ENCODE measurements at regions not wholly inside any gene's neighbourhood (a gene's known extent, or its start where the extent isn't known, plus 50 kb on each side); places are given as distances from the start of the nearest gene placed in this dataset.
"Not testable (repeated sequence)": the region's sequence is repeated elsewhere in the genome, so short reads cannot be mapped to it uniquely, and the experiment has no call there.

GRCh38 chr9:26262421-26263107 is 584.3 kb upstream of the TUSC1 start:
- DNase-seq (ENCODE audit: low read depth in 4 of 4, low spot score in 2 of 4) = no peak

GRCh38 chr9:26261503-26262330 is 583.5 kb upstream of the TUSC1 start:
- DNase-seq (ENCODE audit: low read depth in 4 of 4, low spot score in 2 of 4) = no peak

GRCh38 chr9:26260238-26260637 is 582.0 kb upstream of the TUSC1 start:
- DNase-seq (ENCODE audit: low read depth in 4 of 4, low spot score in 2 of 4) = no peak

DNA sequence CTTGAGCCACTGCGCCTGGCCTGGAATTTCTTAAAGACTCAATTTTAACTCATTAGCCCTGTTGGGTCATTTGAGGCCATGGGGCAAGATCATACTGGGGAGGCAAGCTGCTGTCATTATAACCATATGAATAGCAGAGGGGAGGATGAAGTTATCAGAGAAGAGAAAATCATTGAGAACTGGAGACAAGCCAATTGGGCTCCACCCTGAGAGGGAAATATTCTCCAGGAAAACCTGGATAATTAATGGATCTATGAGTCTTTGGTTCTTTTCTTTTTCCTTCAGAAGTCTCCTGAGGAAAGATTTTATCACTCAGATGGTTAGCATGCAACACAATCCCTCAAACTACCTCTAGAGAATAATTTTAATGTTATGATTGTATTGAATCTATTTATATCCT is 569.6 kb upstream of the TUSC1 start:
- DNase-seq (ENCODE audit: low read depth in 4 of 4, low spot score in 2 of 4) = no peak

- no peak for DNase-seq (ENCODE audit: low read depth in 4 of 4, low spot score in 2 of 4)
These were observed 566.6 kb upstream of the TUSC1 start for GRCh38 chr9:26244661-26245451.

- DNase-seq (ENCODE audit: low read depth in 4 of 4, low spot score in 2 of 4) = no peak
These were observed 565.5 kb upstream of the TUSC1 start for GRCh38 chr9:26243726-26244125.

- DNase-seq (ENCODE audit: low read depth in 4 of 4, low spot score in 2 of 4) = no peak
These were observed 564.9 kb upstream of the TUSC1 start for GRCh38 chr9:26243029-26243697.

- DNase-seq (ENCODE audit: low read depth in 4 of 4, low spot score in 2 of 4) = no peak
These were observed 561.8 kb upstream of the TUSC1 start for GRCh38 chr9:26240020-26240419.

DNA sequence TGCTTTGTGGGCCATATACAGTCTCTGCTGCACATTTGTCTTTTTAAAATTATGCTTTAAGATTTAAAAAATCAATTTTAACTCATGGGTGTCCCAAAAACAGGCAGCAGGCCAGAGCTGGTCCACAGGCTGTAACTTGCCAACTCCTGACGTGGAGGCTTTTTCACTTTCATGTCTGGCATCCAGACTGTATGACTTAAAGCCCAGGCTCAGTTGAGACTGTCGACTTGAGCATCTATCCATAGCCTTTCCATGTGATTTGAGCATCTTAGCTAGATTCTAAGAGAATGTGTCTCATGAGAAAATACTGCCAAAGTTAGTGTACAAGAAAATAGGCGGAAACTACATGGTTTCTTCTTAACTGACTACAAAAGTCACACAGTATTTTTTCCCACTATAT is 559.0 kb upstream of the TUSC1 start:
- DNase-seq (ENCODE audit: low read depth in 4 of 4, low spot score in 2 of 4) = no peak

GRCh38 chr9:26234865-26235264 is 556.6 kb upstream of the TUSC1 start:
- DNase-seq (ENCODE audit: low read depth in 4 of 4, low spot score in 2 of 4) = no peak

DNA sequence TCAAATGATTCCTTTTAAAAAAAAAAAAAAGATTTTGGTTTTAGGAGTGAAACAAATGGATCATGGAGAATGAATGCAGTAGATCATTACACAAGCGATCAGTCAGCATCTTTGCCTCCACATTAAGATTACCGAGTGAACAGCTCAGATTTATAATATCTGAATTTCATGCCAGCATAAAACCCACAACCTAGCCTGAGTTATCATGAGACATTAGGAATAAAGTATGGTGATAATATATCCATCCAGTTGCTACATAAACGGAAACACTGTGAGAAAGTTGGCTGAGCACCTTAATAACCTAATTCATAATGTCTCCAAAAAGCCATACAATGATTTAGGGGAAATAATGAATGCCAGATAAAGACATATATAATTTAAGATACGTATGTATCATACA is 553.1 kb upstream of the TUSC1 start:
- DNase-seq (ENCODE audit: low read depth in 4 of 4, low spot score in 2 of 4) = no peak

- DNase-seq (ENCODE audit: low read depth in 4 of 4, low spot score in 2 of 4) = no peak
These were observed 551.2 kb upstream of the TUSC1 start for GRCh38 chr9:26229324-26230054.

DNA sequence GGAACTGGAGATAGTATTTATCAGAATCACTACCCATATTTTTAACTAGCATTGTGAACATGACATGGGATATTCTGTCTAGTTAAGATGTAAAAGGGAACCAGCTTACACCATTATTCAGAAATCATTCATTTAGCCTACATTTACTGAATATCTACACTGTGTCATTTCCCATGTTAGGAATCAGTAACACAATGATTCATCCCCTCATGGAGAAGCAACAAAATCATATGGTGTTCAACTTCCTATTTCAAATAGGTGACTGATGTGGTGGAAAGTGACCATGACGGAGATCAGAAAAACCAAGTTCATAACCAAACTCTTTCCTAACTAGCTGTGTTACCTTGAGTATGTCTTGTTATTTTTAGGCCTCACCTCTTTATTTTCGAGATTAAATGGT is 550.0 kb upstream of the TUSC1 start:
- no peak for DNase-seq (ENCODE audit: low read depth in 4 of 4, low spot score in 2 of 4)

GRCh38 chr9:26221290-26221689 is 543.0 kb upstream of the TUSC1 start:
- DNase-seq (ENCODE audit: low read depth in 4 of 4, low spot score in 2 of 4) = no peak

DNA sequence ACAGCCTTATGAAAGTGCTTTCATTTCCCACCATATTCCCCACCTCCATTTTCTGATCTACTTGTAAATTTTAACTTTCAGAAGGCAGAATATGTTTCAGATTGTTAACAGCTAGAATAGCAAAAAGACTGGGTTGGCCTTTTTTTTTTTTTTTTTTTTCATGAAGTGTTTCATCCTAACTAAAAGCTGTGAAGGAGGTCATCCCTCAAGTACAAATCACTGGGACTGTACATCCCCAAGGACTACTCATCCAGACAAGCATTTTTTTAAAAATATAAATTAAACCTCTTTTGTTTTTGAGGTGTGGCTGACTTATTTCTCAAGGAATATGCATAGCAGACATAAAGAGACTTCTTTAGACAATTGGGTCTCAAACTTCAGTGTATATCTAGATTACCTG is 542.1 kb upstream of the TUSC1 start:
- no peak for DNase-seq (ENCODE audit: low read depth in 4 of 4, low spot score in 2 of 4)

DNA sequence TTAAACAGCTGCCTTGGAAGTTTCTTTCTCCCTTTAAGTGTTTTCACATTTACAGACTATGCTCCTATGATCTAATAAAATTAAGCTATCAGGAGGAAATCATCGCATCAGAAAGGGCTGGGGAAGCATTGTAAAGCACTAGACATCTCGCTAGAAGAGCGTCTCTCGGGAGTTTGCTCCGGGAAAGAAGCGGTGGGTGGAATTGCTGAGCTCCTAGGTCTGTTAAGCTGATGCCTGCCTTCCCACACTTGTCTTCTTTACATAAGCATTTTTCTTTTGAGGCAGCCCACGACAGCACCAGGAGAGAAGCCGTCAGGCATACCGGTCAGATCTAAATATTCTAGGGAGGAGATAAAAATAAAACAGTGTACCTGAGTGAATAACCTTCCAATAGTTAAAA is 541.7 kb upstream of the TUSC1 start:
- no peak for DNase-seq (ENCODE audit: low read depth in 4 of 4, low spot score in 2 of 4)

GRCh38 chr9:26216702-26217101 is 538.5 kb upstream of the TUSC1 start:
- DNase-seq (ENCODE audit: low read depth in 4 of 4, low spot score in 2 of 4) = no peak

DNA sequence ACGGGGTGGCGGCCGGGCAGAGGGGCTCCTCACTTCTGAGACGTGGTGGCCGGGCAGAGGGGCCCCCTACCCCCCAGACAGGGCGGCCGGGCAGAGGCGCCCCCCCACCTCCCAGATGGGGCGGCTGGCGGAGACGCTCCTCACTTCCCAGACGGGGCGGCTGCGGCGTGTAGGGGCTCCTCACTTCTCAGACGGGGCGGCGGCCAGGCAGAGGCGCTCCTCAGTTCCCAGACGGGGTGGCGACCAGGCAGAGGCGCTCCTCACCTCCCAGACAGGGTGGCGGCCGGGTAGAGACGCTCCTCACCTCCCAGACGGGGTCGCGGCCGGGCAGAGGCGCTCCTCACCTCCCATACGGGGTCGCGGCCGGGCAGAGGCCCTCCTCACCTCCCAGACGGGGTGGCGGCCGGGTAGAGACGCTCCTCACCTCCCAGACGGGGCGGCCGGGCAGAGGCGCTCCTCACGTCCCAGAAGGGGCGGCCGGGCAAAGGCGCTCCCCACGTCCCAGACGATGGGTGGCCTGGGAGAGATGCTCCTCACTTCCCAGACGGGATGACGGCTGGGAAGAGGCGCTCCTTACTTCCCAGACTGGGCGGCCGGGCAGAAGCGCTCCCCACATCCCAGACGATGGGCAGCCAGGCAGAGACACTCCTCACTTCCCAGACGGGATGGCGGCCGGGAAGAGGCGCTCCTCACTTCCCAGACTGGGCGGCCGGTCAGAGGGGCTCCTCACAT is 536.6 kb upstream of the TUSC1 start:
- DNase-seq (ENCODE audit: low read depth in 4 of 4, low spot score in 2 of 4) = not testable (repeated sequence)

- no peak for DNase-seq (ENCODE audit: low read depth in 4 of 4, low spot score in 2 of 4)
These were observed 532.2 kb upstream of the TUSC1 start for GRCh38 chr9:26210338-26210851.

Data from left renal cortex interstitium (tissue), 4 donors.